HEK293 (cell line): ENCODE measurements at regions not wholly inside any gene's neighbourhood (a gene's known extent, or its start where the extent isn't known, plus 50 kb on each side); places are given as distances from the start of the nearest gene placed in this dataset.

Experiments
- BCL6B ChIP-seq: fragments of 450-650 bp; formaldehyde crosslinking; IDR thresholded peaks from 2 replicates; pipeline ENCODE4 v1.5.1; 2017; ENCODE audit warnings: missing biosample characterization, missing genetic modification characterization
- CTCF ChIP-seq: fragments of 450-650 bp; formaldehyde crosslinking; IDR thresholded peaks from 2 replicates; pipeline ENCODE4 v1.5.1; 2016; ENCODE audit warnings: missing biosample characterization, missing genetic modification characterization
- MYNN ChIP-seq: fragments of 450-650 bp; formaldehyde crosslinking; IDR thresholded peaks from 2 replicates; pipeline ENCODE4 v1.5.1; 2016; ENCODE audit warnings: missing biosample characterization, missing genetic modification characterization, borderline replicate concordance
- SP2 ChIP-seq: fragments of 450-650 bp; formaldehyde crosslinking; IDR thresholded peaks from 2 replicates; pipeline ENCODE4 v1.5.1; 2016; ENCODE audit warnings: missing biosample characterization, missing genetic modification characterization
- ZNF248 ChIP-seq: fragments of 450-650 bp; formaldehyde crosslinking; IDR thresholded peaks from 2 replicates; pipeline ENCODE4 v1.5.1; 2017; ENCODE audit warnings: missing biosample characterization, missing genetic modification characterization

- TF ChIP-seq CTCF (tag by site-specific recombination) (no peak), SP2 (no peak), ZNF248 (no peak), MYNN (tag by site-specific recombination) (no peak), BCL6B (no peak)
Measured at GRCh38 chr1:191348328-191348727, 809.9 kb upstream of the RGS18 start.
